ENCODE measurements at regions not wholly inside any gene's neighbourhood (a gene's known extent, or its start where the extent isn't known, plus 50 kb on each side); places are given as distances from the start of the nearest gene placed in this dataset.

GRCh38 chr7:37535841-37536240 is 87.2 kb upstream of the ELMO1 start:
- H3K4me3 ChIP-seq: no peak overlapping the region
- DNase-seq (ENCODE audit: low spot score) (no peak), ATAC-seq (ENCODE audit: insufficient number of reproducible peaks, low FRiP score, low read depth) (no peak)
- no peaks in the 10 kb centered on the region for H3K9me3 ChIP-seq
- peaks cover 9 to 38% of the 10 kb centered on the region in 2 donors for H3K4me1 ChIP-seq (ENCODE audit: control insufficient read depth in 1 of 2, low read depth in 2 of 2)
- H3K27me3 ChIP-seq (replicated peaks; ENCODE audit: insufficient read depth): no peaks in the 10 kb centered on the region
- no peak for TF ChIP-seq CTCF (IDR thresholded peaks at IDR 0.05)
- no peaks in the 10 kb centered on the region for H3K36me3 ChIP-seq
- peak overlapping the region in 1 of 2 donors; percentile 60 for H3K27ac ChIP-seq

- Histone ChIP-seq H3K27me3 (replicated peaks; ENCODE audit: insufficient read depth) (no peaks in the 10 kb centered on the region), H3K9me3 (no peaks in the 10 kb centered on the region), H3K36me3 (no peaks in the 10 kb centered on the region), H3K27ac (peak overlapping the region; percentile 4 to 60), H3K4me1 (ENCODE audit: control insufficient read depth in 1 of 2, low read depth in 2 of 2) (peaks cover 10 to 44% of the 10 kb centered on the region in 2 donors), H3K4me3 (no peak overlapping the region)
- TF ChIP-seq CTCF (IDR thresholded peaks at IDR 0.05): no peak
- peak; percentile 25 for ATAC-seq (ENCODE audit: insufficient number of reproducible peaks, low FRiP score, low read depth)
- no peak for DNase-seq (ENCODE audit: low spot score)
Measured at GRCh38 chr7:37536706-37537105, 88.0 kb upstream of the ELMO1 start.

- H3K27me3 ChIP-seq (replicated peaks; ENCODE audit: insufficient read depth): no peaks in the 10 kb centered on the region
- peaks cover 10 to 44% of the 10 kb centered on the region in 2 donors for H3K4me1 ChIP-seq (ENCODE audit: control insufficient read depth in 1 of 2, low read depth in 2 of 2)
- ATAC-seq (ENCODE audit: insufficient number of reproducible peaks, low FRiP score, low read depth) (no peak), DNase-seq (ENCODE audit: low spot score) (no peak)
- H3K27ac ChIP-seq: peak overlapping the region; percentile 4 to 60
- H3K4me3 ChIP-seq: no peak overlapping the region
- no peaks in the 10 kb centered on the region for H3K9me3 ChIP-seq
- no peak for TF ChIP-seq CTCF (IDR thresholded peaks at IDR 0.05)
- no peaks in the 10 kb centered on the region for H3K36me3 ChIP-seq
Measured at GRCh38 chr7:37537439-37537838, 88.8 kb upstream of the ELMO1 start.

- no peaks in the 10 kb centered on the region for H3K36me3 ChIP-seq
- H3K9me3 ChIP-seq: no peaks in the 10 kb centered on the region
- ATAC-seq (ENCODE audit: insufficient number of reproducible peaks, low FRiP score, low read depth) (no peak), DNase-seq (ENCODE audit: low spot score) (no peak)
- no peak overlapping the region for H3K27ac ChIP-seq
- H3K4me3 ChIP-seq: no peak overlapping the region
- H3K27me3 ChIP-seq (replicated peaks; ENCODE audit: insufficient read depth): no peaks in the 10 kb centered on the region
- TF ChIP-seq CTCF (IDR thresholded peaks at IDR 0.05): no peak
- H3K4me1 ChIP-seq (ENCODE audit: control insufficient read depth in 1 of 2, low read depth in 2 of 2): peaks cover 10 to 44% of the 10 kb centered on the region in 2 donors
Measured at GRCh38 chr7:37538945-37539344, 90.3 kb upstream of the ELMO1 start.

- DNase-seq (ENCODE audit: low spot score) (no peak), ATAC-seq (ENCODE audit: insufficient number of reproducible peaks, low FRiP score, low read depth) (no peak)
- no peak for TF ChIP-seq CTCF (IDR thresholded peaks at IDR 0.05)
Measured at GRCh38 chr7:37540917-37541316, 92.3 kb upstream of the ELMO1 start.

More at GRCh38 chr7:37540917-37541316, 92.3 kb upstream of the ELMO1 start:
- Histone ChIP-seq H3K9me3 (no peaks in the 10 kb centered on the region), H3K27ac (no peak overlapping the region), H3K27me3 (replicated peaks; ENCODE audit: insufficient read depth) (no peaks in the 10 kb centered on the region), H3K4me3 (no peak overlapping the region), H3K36me3 (no peaks in the 10 kb centered on the region), H3K4me1 (ENCODE audit: control insufficient read depth in 1 of 2, low read depth in 2 of 2) (peaks cover 9 to 42% of the 10 kb centered on the region in 2 donors)
